A549 (cell line): ENCODE measurements at regions not wholly inside any gene's neighbourhood (a gene's known extent, or its start where the extent isn't known, plus 50 kb on each side); places are given as distances from the start of the nearest gene placed in this dataset.

Source experiments
- NR3C1 ChIP-seq: fragments of >200 bp; sonication (Bioruptor Twin); formaldehyde crosslinking; IDR thresholded peaks from 3 replicates; pipeline ENCODE4 v1.6.1; 2017
- POLR2A ChIP-seq: IDR thresholded peaks from 2 replicates; pipeline ENCODE4 v1.6.1; 2012; ENCODE audit warnings: mild to moderate bottlenecking, low read length
- ZFP36 ChIP-seq: fragments of 450-650 bp; IDR thresholded peaks from 2 replicates; pipeline ENCODE4 v1.6.1; 2014; ENCODE audit warnings: borderline replicate concordance; ENCODE audit not compliant: partially characterized antibody
- TF ChIP-seq, protein P1 (sequence below): fragments of >200 bp; sonication (Bioruptor Twin); formaldehyde crosslinking; IDR thresholded peaks from 3 replicates; pipeline ENCODE4 v1.5.1; 2016
- TF ChIP-seq, protein P2 (sequence below): fragments of 200-600 bp; sonication (generic); IDR thresholded peaks from 2 replicates; pipeline ENCODE4 v1.6.1; 2016; ENCODE audit warnings: antibody characterized with exemption, mild to moderate bottlenecking, moderate library complexity

DNA sequence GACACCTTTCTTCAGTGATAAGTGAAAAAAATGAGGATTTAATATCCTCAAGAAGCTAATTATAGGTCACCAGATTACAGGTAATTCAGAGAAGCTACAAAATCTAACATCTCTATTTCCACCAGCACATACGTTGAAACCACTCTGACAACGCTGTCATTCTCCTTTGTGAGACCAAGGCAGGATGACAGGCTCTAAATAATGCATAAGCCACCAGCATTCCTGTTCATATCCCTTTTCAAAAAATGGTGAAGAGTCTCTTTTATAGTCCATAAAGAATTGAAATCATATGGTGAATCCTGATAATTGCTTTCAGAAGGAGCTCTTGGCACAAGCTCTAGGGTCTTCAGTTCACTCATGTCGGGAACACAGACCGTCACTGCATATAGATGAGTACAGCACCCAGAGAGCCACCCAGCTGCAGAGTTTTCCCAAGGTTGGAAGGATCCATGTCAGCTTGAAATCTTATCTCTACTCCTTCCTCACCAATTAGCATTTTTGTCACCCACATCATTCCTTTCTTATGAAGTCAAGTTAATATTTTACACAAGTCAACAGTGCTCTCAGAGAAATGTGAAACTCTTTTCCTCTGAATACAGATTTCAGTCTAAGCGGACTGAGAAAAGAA, 431.4 kb downstream of the TBC1D4 start:
- TF ChIP-seq, protein P1, sequence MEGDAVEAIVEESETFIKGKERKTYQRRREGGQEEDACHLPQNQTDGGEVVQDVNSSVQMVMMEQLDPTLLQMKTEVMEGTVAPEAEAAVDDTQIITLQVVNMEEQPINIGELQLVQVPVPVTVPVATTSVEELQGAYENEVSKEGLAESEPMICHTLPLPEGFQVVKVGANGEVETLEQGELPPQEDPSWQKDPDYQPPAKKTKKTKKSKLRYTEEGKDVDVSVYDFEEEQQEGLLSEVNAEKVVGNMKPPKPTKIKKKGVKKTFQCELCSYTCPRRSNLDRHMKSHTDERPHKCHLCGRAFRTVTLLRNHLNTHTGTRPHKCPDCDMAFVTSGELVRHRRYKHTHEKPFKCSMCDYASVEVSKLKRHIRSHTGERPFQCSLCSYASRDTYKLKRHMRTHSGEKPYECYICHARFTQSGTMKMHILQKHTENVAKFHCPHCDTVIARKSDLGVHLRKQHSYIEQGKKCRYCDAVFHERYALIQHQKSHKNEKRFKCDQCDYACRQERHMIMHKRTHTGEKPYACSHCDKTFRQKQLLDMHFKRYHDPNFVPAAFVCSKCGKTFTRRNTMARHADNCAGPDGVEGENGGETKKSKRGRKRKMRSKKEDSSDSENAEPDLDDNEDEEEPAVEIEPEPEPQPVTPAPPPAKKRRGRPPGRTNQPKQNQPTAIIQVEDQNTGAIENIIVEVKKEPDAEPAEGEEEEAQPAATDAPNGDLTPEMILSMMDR = no peak
- TF ChIP-seq POLR2A (no peak), NR3C1 (no peak), ZFP36 (no peak)
- TF ChIP-seq, protein P2, sequence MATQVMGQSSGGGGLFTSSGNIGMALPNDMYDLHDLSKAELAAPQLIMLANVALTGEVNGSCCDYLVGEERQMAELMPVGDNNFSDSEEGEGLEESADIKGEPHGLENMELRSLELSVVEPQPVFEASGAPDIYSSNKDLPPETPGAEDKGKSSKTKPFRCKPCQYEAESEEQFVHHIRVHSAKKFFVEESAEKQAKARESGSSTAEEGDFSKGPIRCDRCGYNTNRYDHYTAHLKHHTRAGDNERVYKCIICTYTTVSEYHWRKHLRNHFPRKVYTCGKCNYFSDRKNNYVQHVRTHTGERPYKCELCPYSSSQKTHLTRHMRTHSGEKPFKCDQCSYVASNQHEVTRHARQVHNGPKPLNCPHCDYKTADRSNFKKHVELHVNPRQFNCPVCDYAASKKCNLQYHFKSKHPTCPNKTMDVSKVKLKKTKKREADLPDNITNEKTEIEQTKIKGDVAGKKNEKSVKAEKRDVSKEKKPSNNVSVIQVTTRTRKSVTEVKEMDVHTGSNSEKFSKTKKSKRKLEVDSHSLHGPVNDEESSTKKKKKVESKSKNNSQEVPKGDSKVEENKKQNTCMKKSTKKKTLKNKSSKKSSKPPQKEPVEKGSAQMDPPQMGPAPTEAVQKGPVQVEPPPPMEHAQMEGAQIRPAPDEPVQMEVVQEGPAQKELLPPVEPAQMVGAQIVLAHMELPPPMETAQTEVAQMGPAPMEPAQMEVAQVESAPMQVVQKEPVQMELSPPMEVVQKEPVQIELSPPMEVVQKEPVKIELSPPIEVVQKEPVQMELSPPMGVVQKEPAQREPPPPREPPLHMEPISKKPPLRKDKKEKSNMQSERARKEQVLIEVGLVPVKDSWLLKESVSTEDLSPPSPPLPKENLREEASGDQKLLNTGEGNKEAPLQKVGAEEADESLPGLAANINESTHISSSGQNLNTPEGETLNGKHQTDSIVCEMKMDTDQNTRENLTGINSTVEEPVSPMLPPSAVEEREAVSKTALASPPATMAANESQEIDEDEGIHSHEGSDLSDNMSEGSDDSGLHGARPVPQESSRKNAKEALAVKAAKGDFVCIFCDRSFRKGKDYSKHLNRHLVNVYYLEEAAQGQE = no peak
